Prostate gland (tissue), 2 donors: ENCODE measurements at regions not wholly inside any gene's neighbourhood (a gene's known extent, or its start where the extent isn't known, plus 50 kb on each side); places are given as distances from the start of the nearest gene placed in this dataset.
"Not testable (repeated sequence)": the region's sequence is repeated elsewhere in the genome, so short reads cannot be mapped to it uniquely, and the experiment has no call there.

Source experiments
- POLR2A ChIP-seq: fragments of 450-650 bp; IDR thresholded peaks from one replicate; pipeline ENCODE4 v1.6.1; 2016; ENCODE audit warnings: antibody characterized with exemption, mild to moderate bottlenecking
- TF ChIP-seq, protein P1 (sequence below), 4 experiments: fragments of 200-600 bp in 2 of 4; fragments of 450-650 bp in 2 of 4; sonication (generic) in 2 of 4; IDR thresholded peaks; 1 replicate in 3 of 4; 2 replicates in 1 of 4; pipeline ENCODE4 v1.5.1; 2016 to 2019; ENCODE audit warnings: antibody characterized with exemption in 4 of 4, mild to moderate bottlenecking in 2 of 4, moderate library complexity in 2 of 4

DNA sequence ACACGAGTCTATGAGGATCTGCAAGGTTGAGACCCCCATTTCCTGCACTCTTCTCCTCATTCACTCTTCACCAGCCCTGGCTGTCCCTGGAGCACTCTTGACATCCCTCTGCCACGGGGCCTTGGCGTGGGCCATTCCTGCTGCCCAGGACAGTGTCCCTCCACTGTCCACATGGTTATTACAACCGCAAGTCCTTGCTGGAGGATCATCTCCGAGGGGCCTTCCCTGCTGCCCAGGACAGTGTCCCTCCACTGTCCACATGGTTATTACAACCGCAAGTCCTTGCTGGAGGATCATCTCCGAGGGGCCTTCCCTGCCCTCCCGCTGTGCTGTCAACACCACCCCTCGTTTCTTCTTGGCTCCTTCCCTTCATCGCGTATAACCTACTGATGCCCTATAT, 850.7 kb downstream of the TBC1D22A start:
- TF ChIP-seq POLR2A = not testable (repeated sequence)
- TF ChIP-seq, protein P1, sequence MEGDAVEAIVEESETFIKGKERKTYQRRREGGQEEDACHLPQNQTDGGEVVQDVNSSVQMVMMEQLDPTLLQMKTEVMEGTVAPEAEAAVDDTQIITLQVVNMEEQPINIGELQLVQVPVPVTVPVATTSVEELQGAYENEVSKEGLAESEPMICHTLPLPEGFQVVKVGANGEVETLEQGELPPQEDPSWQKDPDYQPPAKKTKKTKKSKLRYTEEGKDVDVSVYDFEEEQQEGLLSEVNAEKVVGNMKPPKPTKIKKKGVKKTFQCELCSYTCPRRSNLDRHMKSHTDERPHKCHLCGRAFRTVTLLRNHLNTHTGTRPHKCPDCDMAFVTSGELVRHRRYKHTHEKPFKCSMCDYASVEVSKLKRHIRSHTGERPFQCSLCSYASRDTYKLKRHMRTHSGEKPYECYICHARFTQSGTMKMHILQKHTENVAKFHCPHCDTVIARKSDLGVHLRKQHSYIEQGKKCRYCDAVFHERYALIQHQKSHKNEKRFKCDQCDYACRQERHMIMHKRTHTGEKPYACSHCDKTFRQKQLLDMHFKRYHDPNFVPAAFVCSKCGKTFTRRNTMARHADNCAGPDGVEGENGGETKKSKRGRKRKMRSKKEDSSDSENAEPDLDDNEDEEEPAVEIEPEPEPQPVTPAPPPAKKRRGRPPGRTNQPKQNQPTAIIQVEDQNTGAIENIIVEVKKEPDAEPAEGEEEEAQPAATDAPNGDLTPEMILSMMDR (IDR thresholded peaks at IDR 0.05) = not testable (repeated sequence)
